ENCODE measurements at regions not wholly inside any gene's neighbourhood (a gene's known extent, or its start where the extent isn't known, plus 50 kb on each side); places are given as distances from the start of the nearest gene placed in this dataset.

DNA sequence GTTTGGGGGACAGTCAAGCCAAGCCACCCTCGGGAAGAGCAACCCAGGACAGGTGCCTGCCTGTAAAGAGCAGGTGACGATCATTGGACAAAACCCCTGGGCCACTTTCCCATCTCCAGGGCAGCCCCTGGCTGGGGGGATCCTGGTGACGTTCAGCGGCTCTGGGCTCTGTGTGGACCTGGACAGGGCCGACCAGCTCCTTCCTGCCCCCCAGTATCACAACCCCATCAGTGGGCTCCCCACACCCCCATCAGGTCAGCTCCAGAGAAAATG is 57.3 kb upstream of the ASAP2 start:
- TF ChIP-seq, protein P1, sequence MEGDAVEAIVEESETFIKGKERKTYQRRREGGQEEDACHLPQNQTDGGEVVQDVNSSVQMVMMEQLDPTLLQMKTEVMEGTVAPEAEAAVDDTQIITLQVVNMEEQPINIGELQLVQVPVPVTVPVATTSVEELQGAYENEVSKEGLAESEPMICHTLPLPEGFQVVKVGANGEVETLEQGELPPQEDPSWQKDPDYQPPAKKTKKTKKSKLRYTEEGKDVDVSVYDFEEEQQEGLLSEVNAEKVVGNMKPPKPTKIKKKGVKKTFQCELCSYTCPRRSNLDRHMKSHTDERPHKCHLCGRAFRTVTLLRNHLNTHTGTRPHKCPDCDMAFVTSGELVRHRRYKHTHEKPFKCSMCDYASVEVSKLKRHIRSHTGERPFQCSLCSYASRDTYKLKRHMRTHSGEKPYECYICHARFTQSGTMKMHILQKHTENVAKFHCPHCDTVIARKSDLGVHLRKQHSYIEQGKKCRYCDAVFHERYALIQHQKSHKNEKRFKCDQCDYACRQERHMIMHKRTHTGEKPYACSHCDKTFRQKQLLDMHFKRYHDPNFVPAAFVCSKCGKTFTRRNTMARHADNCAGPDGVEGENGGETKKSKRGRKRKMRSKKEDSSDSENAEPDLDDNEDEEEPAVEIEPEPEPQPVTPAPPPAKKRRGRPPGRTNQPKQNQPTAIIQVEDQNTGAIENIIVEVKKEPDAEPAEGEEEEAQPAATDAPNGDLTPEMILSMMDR (conservative IDR thresholded peaks at IDR 0.05): no peak
- no peak for TF ChIP-seq ZFX (IDR thresholded peaks at IDR 0.05)

All from C4-2B (cell line).